SK-N-SH treated with all-trans-retinoic acid at 6 μM for 48 hours (cell line): ENCODE measurements at regions not wholly inside any gene's neighbourhood (a gene's known extent, or its start where the extent isn't known, plus 50 kb on each side); places are given as distances from the start of the nearest gene placed in this dataset.

Source experiments
- ARNTL ChIP-seq: fragments of 450-650 bp; formaldehyde crosslinking; IDR thresholded peaks from 2 replicates; pipeline ENCODE4 v1.5.0; 2020; ENCODE audit warnings: low read depth, mild to moderate bottlenecking, moderate library complexity, borderline replicate concordance
- GLIS3 ChIP-seq: fragments of 250-450 bp; sonication (Bioruptor Pico); IDR thresholded peaks from 2 replicates; pipeline ENCODE4 v1.5.0; 2020; ENCODE audit warnings: mild to moderate bottlenecking, moderate library complexity
- OSR1 ChIP-seq: fragments of 250-450 bp; sonication (Bioruptor Pico); IDR thresholded peaks from 2 replicates; pipeline ENCODE4 v1.8.0; 2022; ENCODE audit warnings: moderate library complexity, mild to moderate bottlenecking, inconsistent platforms
- RARB ChIP-seq: fragments of 250-450 bp; sonication (Bioruptor Pico); IDR thresholded peaks from 2 replicates; pipeline ENCODE4 v1.8.0; 2021; ENCODE audit warnings: mild to moderate bottlenecking, moderate library complexity
- SNAI2 ChIP-seq: fragments of 250-450 bp; sonication (Bioruptor Pico); IDR thresholded peaks from 2 replicates; pipeline ENCODE4 v1.5.0; 2020; ENCODE audit warnings: mild to moderate bottlenecking, moderate library complexity
- ZNF70 ChIP-seq: fragments of 450-650 bp; formaldehyde crosslinking; IDR thresholded peaks from 2 replicates; pipeline ENCODE4 v1.5.0; 2020; ENCODE audit warnings: mild to moderate bottlenecking, moderate library complexity
- ZNF8 ChIP-seq: fragments of 450-650 bp; formaldehyde crosslinking; IDR thresholded peaks from 2 replicates; pipeline ENCODE4 v1.5.0; 2020; ENCODE audit warnings: mild to moderate bottlenecking, moderate library complexity
- TF ChIP-seq, protein P1 (sequence below): fragments of 250-450 bp; sonication (Bioruptor Pico); IDR thresholded peaks from 2 replicates; pipeline ENCODE4 v1.5.0; 2020; ENCODE audit warnings: mild to moderate bottlenecking, moderate library complexity
- TF ChIP-seq, protein P2 (sequence below): fragments of 250-450 bp; sonication (Bioruptor Pico); IDR thresholded peaks from 2 replicates; pipeline ENCODE4 v1.8.0; 2020; ENCODE audit warnings: mild to moderate bottlenecking, moderate library complexity, borderline replicate concordance
- TF ChIP-seq, protein P3 (sequence below): fragments of 250-450 bp; sonication (Bioruptor Pico); IDR thresholded peaks from 2 replicates; pipeline ENCODE4 v1.5.1; 2020; ENCODE audit warnings: low read depth, mild to moderate bottlenecking, moderate library complexity

DNA sequence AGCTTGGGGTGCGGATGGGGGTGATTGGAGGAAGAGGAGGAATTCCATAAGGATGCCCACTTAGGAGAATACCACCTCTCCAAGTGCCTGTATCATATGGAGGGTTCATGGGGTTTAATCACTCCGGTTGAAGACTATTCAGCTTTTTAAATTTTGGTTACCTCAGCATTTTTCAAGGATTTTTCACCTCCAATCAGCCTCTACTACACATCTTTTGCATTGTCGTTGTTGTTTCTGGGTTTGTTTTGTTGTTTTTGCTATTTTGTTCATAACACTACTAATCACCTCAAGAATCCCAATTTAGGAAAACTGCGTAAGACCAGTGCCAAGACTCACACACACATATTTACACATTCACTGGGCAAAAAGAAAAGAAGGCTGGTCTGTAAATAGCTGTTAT is 619.5 kb upstream of the CDH5 start:
- TF ChIP-seq SNAI2 (CRISPR knock-in tag): no peak
- TF ChIP-seq, protein P1, sequence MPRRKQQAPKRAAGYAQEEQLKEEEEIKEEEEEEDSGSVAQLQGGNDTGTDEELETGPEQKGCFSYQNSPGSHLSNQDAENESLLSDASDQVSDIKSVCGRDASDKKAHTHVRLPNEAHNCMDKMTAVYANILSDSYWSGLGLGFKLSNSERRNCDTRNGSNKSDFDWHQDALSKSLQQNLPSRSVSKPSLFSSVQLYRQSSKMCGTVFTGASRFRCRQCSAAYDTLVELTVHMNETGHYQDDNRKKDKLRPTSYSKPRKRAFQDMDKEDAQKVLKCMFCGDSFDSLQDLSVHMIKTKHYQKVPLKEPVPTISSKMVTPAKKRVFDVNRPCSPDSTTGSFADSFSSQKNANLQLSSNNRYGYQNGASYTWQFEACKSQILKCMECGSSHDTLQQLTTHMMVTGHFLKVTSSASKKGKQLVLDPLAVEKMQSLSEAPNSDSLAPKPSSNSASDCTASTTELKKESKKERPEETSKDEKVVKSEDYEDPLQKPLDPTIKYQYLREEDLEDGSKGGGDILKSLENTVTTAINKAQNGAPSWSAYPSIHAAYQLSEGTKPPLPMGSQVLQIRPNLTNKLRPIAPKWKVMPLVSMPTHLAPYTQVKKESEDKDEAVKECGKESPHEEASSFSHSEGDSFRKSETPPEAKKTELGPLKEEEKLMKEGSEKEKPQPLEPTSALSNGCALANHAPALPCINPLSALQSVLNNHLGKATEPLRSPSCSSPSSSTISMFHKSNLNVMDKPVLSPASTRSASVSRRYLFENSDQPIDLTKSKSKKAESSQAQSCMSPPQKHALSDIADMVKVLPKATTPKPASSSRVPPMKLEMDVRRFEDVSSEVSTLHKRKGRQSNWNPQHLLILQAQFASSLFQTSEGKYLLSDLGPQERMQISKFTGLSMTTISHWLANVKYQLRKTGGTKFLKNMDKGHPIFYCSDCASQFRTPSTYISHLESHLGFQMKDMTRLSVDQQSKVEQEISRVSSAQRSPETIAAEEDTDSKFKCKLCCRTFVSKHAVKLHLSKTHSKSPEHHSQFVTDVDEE (CRISPR knock-in tag): no peak
- TF ChIP-seq GLIS3 (CRISPR knock-in tag): no peak
- TF ChIP-seq ARNTL (CRISPR knock-in tag): no peak
- TF ChIP-seq, protein P2, sequence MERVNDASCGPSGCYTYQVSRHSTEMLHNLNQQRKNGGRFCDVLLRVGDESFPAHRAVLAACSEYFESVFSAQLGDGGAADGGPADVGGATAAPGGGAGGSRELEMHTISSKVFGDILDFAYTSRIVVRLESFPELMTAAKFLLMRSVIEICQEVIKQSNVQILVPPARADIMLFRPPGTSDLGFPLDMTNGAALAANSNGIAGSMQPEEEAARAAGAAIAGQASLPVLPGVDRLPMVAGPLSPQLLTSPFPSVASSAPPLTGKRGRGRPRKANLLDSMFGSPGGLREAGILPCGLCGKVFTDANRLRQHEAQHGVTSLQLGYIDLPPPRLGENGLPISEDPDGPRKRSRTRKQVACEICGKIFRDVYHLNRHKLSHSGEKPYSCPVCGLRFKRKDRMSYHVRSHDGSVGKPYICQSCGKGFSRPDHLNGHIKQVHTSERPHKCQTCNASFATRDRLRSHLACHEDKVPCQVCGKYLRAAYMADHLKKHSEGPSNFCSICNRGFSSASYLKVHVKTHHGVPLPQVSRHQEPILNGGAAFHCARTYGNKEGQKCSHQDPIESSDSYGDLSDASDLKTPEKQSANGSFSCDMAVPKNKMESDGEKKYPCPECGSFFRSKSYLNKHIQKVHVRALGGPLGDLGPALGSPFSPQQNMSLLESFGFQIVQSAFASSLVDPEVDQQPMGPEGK (CRISPR knock-in tag): no peak
- no peak for TF ChIP-seq OSR1 (CRISPR knock-in tag)
- no peak for TF ChIP-seq ZNF70 (CRISPR knock-in tag)
- no peak for TF ChIP-seq RARB (CRISPR knock-in tag)
- no peak for TF ChIP-seq ZNF8 (CRISPR knock-in tag)
- TF ChIP-seq, protein P3, sequence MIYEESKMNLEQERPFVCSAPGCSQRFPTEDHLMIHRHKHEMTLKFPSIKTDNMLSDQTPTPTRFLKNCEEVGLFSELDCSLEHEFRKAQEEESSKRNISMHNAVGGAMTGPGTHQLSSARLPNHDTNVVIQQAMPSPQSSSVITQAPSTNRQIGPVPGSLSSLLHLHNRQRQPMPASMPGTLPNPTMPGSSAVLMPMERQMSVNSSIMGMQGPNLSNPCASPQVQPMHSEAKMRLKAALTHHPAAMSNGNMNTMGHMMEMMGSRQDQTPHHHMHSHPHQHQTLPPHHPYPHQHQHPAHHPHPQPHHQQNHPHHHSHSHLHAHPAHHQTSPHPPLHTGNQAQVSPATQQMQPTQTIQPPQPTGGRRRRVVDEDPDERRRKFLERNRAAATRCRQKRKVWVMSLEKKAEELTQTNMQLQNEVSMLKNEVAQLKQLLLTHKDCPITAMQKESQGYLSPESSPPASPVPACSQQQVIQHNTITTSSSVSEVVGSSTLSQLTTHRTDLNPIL: no peak
